ENCODE measurements at regions not wholly inside any gene's neighbourhood (a gene's known extent, or its start where the extent isn't known, plus 50 kb on each side); places are given as distances from the start of the nearest gene placed in this dataset.

- Histone ChIP-seq H3K14ac (ENCODE audit: insufficient read length) (no peak overlapping the region), H4K5ac (ENCODE audit: insufficient read length, low read depth, low read length) (no peak overlapping the region)
Observed at GRCh38 chr20:41783423-41784208, 165.4 kb upstream of the CHD6 start.

More at GRCh38 chr20:41783423-41784208, 165.4 kb upstream of the CHD6 start:
- H4K8ac ChIP-seq (ENCODE audit: extremely low read depth, insufficient read depth, low read length), result no peak overlapping the region
- no peak overlapping the region for H3K23ac ChIP-seq (ENCODE audit: insufficient read length)
- CTCF ChIA-PET (ENCODE audit: partially characterized antibody), result interaction anchor here (0.6 to 1.9 kb wide), 7 partner anchors 10 to 1626 kb away, joined by 3 to 8 read pairs (median 3); no protein-coding TSS in a partner anchor
- no peak overlapping the region for H3K18ac ChIP-seq (ENCODE audit: extremely low read depth, low read length)
- no peak overlapping the region for H2BK12ac ChIP-seq (ENCODE audit: low read depth, low read length)
- H3K27me3 ChIP-seq (replicated peaks in 1 of 4; ENCODE audit: control insufficient read depth in 3 of 4, extremely low read depth in 1 of 4, insufficient read depth in 3 of 4, low read length in 3 of 4), result no peaks in the 10 kb centered on the region
- H3K27ac ChIP-seq (ENCODE audit: low read depth, low read length), result no peak overlapping the region
- no peaks in the 10 kb centered on the region for H3K4me1 ChIP-seq (replicated peaks in 1 of 4; ENCODE audit: control insufficient read depth in 3 of 4, insufficient read depth in 4 of 4, low read length in 3 of 4)
- H2BK15ac ChIP-seq (ENCODE audit: low read length), result no peak overlapping the region
- H2AFZ ChIP-seq (ENCODE audit: low read length), result no peak overlapping the region
- no peak overlapping the region for H4K91ac ChIP-seq (replicated peaks; ENCODE audit: insufficient read length, low read length)
- no peak overlapping the region for H2BK5ac ChIP-seq (ENCODE audit: low read depth, low read length)
- TF ChIP-seq RNF2 (IDR thresholded peaks at IDR 0.05; ENCODE audit: borderline replicate concordance, low read depth, low read length, missing control alignments, poor library complexity, severe bottlenecking), result no peak
- TF ChIP-seq CEBPB (IDR thresholded peaks at IDR 0.05; ENCODE audit: low read depth, low read length), result no peak
- no peak for TF ChIP-seq TEAD4 (IDR thresholded peaks at IDR 0.05; ENCODE audit: low read depth, low read length)
- no peak for TF ChIP-seq CREB1 (IDR thresholded peaks at IDR 0.05)
- TF ChIP-seq JUN (IDR thresholded peaks at IDR 0.05; ENCODE audit: low read depth, low read length), result no peak
- TF ChIP-seq YY1 (IDR thresholded peaks at IDR 0.05; ENCODE audit: low read depth, low read length), result no peak
- no peak for TF ChIP-seq ATF3 (IDR thresholded peaks at IDR 0.05; ENCODE audit: insufficient read depth, low read depth, low read length)
- no peak for TF ChIP-seq EP300 (IDR thresholded peaks at IDR 0.05; ENCODE audit: borderline replicate concordance in 1 of 2, low read depth in 2 of 2, low read length in 2 of 2)
- POLR2A ChIA-PET (ENCODE audit: partially characterized antibody), result no interaction called here
- H3K4ac ChIP-seq (replicated peaks; ENCODE audit: insufficient read length, low read depth, low read length), result no peak overlapping the region
- H3K23me2 ChIP-seq (ENCODE audit: low read depth, low read length), result no peaks in the 10 kb centered on the region
- H3K4me3 ChIP-seq (ENCODE audit: extremely low read depth in 1 of 4, insufficient read depth in 2 of 4, low read depth in 3 of 4, low read length in 4 of 4), result no peak overlapping the region
- no peak overlapping the region for H3K4me2 ChIP-seq (ENCODE audit: insufficient read depth in 1 of 2, low read depth in 2 of 2, low read length in 2 of 2)
- H3K9me3 ChIP-seq (ENCODE audit: insufficient read depth in 2 of 2, low read depth in 1 of 2, low read length in 1 of 2), result no peaks in the 10 kb centered on the region
- DNase-seq (ENCODE audit: low read depth in 1 of 2, low spot score in 2 of 2) (no peak), FAIRE-seq (no peak)
- H2AK5ac ChIP-seq (ENCODE audit: low read depth, low read length), result no peak overlapping the region
- no peak overlapping the region for H2BK20ac ChIP-seq (ENCODE audit: low read length)
- no peak overlapping the region for H3K9ac ChIP-seq (replicated peaks in 1 of 4; ENCODE audit: extremely low read depth in 1 of 4, low read depth in 3 of 4, low read length in 3 of 4)
- no peak overlapping the region for H2BK120ac ChIP-seq (replicated peaks; ENCODE audit: low read depth, low read length)
- H4K20me1 ChIP-seq (replicated peaks in 1 of 2; ENCODE audit: control insufficient read depth in 1 of 2, insufficient read depth in 2 of 2, low read length in 2 of 2), result no peaks in the 10 kb centered on the region
- no peaks in the 10 kb centered on the region for H3K79me2 ChIP-seq (ENCODE audit: control insufficient read depth in 1 of 2, insufficient read depth in 2 of 2, low read length in 2 of 2)
- WGBS, 2 experiments (ENCODE audit: extremely low coverage in 1 of 2, insufficient coverage in 1 of 2, insufficient read length in 1 of 2, insufficient replicate concordance in 2 of 2, low coverage in 1 of 2, low lambda C conversion rate in 2 of 2, missing lambda C conversion rate in 1 of 2), result 90% methylated on average over 7 of the region's 7 CpGs; no CpG with 5 or more reads in 1 of the 2 experiments
- no peaks in the 10 kb centered on the region for H3K79me1 ChIP-seq (ENCODE audit: low read depth, low read length)
- no peaks in the 10 kb centered on the region for H3K36me3 ChIP-seq (ENCODE audit: control insufficient read depth in 2 of 4, insufficient read depth in 4 of 4, low read length in 3 of 4)
- no peak overlapping the region for H3K56ac ChIP-seq (replicated peaks; ENCODE audit: insufficient read length, low read depth, low read length)

Measured in H1 (cell line).